K562 (cell line): ENCODE measurements at regions not wholly inside any gene's neighbourhood (a gene's known extent, or its start where the extent isn't known, plus 50 kb on each side); places are given as distances from the start of the nearest gene placed in this dataset.

Experiments used
- EP300 ChIP-seq: IDR thresholded peaks from 2 replicates; pipeline ENCODE4 v1.6.1; 2012; ENCODE audit warnings: low read length, improper control_type of control experiment
- GATA2 ChIP-seq: sonication (generic); formaldehyde crosslinking; IDR thresholded peaks from 2 replicates; pipeline ENCODE4 v1.4.0; 2020; ENCODE audit warnings: mild to moderate bottlenecking, missing genetic modification reagents
- MTA3 ChIP-seq: fragments of 450-650 bp; formaldehyde crosslinking; IDR thresholded peaks from 2 replicates; pipeline ENCODE4 v1.6.1; 2017; ENCODE audit warnings: mild to moderate bottlenecking, borderline replicate concordance
- ZKSCAN8 ChIP-seq: fragments of 200-800 bp; sonication (Bioruptor generic); IDR thresholded peaks from 2 replicates; pipeline ENCODE4 v1.6.1; 2016; ENCODE audit warnings: missing genetic modification characterization, missing compliant biosample characterization
- ZNF785 ChIP-seq: fragments of 250-450 bp; sonication (Bioruptor Pico); IDR thresholded peaks from 2 replicates; pipeline ENCODE4 v1.4.0; 2020; ENCODE audit warnings: mild to moderate bottlenecking
- TF ChIP-seq, protein P1 (sequence below), 3 experiments: fragments of 200-800 bp in 1 of 3; fragments of 250-450 bp in 1 of 3; fragments of 450-650 bp in 1 of 3; sonication (Bioruptor Pico) in 1 of 3; sonication (Bioruptor generic) in 1 of 3; formaldehyde crosslinking in 1 of 3; IDR thresholded peaks; 2 replicates each; pipeline versions ENCODE4 v1.6.1 to v1.8.0; 2016 to 2022; ENCODE audit warnings: mild to moderate bottlenecking in 2 of 3, missing genetic modification characterization in 2 of 3, missing compliant biosample characterization in 1 of 3, moderate library complexity in 1 of 3

DNA sequence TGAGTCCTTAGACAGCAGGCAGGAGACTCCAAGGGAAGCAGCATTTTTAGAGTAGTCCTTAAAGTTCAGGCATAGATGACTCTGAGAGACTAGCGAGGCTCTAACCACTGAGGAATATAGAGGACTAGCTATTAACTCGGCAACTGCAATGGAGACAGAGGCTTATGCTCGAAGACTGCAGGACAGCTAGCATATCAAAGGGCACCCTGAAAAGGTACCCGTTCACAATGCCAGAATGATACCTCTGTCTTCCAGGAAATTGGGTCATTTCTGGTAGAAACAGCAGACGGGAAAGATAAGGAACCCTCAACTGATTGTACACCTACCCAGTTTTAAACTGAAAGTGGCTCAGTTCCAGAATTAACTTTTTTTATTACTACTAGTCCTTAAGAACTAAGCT is 1204.0 kb upstream of the ZEB2 start:
- TF ChIP-seq ZNF785 (CRISPR knock-in tag) (no peak), GATA2 (peak; percentile 46; the same call in 1 of the 2 replicates), EP300 (peak; percentile 88), ZKSCAN8 (CRISPR knock-in tag) (no peak), MTA3 (0 out of 2 replicates have a peak, but pooled peaks have one; percentile 22)
- TF ChIP-seq, protein P1, sequence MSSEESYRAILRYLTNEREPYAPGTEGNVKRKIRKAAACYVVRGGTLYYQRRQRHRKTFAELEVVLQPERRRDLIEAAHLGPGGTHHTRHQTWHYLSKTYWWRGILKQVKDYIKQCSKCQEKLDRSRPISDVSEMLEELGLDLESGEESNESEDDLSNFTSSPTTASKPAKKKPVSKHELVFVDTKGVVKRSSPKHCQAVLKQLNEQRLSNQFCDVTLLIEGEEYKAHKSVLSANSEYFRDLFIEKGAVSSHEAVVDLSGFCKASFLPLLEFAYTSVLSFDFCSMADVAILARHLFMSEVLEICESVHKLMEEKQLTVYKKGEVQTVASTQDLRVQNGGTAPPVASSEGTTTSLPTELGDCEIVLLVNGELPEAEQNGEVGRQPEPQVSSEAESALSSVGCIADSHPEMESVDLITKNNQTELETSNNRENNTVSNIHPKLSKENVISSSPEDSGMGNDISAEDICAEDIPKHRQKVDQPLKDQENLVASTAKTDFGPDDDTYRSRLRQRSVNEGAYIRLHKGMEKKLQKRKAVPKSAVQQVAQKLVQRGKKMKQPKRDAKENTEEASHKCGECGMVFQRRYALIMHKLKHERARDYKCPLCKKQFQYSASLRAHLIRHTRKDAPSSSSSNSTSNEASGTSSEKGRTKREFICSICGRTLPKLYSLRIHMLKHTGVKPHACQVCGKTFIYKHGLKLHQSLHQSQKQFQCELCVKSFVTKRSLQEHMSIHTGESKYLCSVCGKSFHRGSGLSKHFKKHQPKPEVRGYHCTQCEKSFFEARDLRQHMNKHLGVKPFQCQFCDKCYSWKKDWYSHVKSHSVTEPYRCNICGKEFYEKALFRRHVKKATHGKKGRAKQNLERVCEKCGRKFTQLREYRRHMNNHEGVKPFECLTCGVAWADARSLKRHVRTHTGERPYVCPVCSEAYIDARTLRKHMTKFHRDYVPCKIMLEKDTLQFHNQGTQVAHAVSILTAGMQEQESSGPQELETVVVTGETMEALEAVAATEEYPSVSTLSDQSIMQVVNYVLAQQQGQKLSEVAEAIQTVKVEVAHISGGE (CRISPR knock-in tag; IDR thresholded peaks at IDR 0.05) = no peak
